SKM-1 treated with dmso at 0.1 percent for 144 hours (cell line): ENCODE measurements at regions not wholly inside any gene's neighbourhood (a gene's known extent, or its start where the extent isn't known, plus 50 kb on each side); places are given as distances from the start of the nearest gene placed in this dataset.
A peak's percentile ranks its signal among the peaks of the same experiment; 100 is the strongest.

Experiments
- DNase-seq: peaks from one replicate; lab custom pipeline; 2025; ENCODE audit not compliant: unreplicated experiment; lab: John Stamatoyannopoulos, UW

DNA sequence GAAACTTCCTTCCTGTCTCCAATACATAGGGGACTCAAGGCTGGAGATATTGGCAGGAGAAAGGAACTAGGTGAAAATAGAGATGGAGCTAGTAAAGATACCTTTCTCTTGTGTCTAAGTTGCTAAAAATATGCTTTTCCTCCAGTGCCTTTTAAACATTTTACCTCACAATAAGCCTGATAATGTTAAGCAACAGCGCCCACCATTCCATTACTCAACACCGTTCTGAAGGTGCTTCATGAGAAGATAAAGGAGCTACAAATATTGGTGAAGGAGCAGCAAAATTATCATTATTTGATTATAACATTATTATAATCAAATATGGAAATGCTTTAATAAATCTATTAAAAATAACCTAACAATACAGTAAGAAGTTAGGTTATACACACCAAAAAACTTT lies 83.6 kb upstream of the BARX2 start:
- DNase-seq = no peak

DNA sequence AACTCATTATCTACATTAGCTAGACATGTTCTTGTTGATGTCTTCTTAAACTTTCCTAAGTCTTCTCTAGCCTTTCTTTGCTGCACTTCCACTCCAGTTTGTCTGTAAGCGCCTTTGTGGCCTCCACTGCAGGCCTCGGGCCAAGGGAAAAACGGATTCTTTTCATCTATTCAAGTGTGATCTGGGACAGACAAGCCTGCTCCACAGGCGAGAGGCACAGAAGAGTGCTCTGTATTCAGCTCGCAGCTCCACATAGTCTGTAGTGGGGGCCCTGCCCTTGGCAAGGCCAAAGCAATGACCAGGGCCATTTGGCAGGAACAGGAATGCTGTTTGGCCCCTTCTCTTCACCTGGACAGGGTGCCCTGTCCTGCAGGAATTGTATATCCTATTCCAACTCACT lies 84.1 kb upstream of the BARX2 start:
- no peak for DNase-seq

- DNase-seq = no peak
Observed at GRCh38 chr11:129290966-129291365, 84.7 kb upstream of the BARX2 start.

GRCh38 chr11:129289350-129290040 lies 86.2 kb upstream of the BARX2 start:
- no peak for DNase-seq

GRCh38 chr11:129287920-129288319 lies 87.7 kb upstream of the BARX2 start:
- no peak for DNase-seq

GRCh38 chr11:129286813-129287212 lies 88.8 kb upstream of the BARX2 start:
- DNase-seq = no peak

- no peak for DNase-seq
Observed at GRCh38 chr11:129285402-129285786, 90.3 kb upstream of the BARX2 start.

DNA sequence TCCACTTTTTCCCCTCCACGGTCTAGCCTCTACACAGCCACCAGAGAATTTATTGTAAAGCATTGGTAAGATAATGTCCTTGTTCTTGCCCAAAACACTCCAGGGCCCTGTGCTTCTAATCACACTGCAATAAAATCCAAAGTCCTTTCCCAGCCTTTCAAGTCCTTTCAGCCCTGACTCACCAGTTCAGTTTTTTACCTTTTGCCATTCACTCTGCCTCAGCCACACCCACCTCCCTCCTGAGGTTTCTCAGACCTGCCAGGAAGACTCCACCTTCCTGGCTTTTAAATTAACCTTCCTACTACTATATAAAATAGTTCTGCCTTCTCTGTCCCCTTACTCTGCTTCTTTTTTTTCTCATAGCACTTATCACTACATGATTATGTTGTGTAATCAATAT lies 91.0 kb upstream of the ARHGAP32 start:
- DNase-seq = no peak

DNA sequence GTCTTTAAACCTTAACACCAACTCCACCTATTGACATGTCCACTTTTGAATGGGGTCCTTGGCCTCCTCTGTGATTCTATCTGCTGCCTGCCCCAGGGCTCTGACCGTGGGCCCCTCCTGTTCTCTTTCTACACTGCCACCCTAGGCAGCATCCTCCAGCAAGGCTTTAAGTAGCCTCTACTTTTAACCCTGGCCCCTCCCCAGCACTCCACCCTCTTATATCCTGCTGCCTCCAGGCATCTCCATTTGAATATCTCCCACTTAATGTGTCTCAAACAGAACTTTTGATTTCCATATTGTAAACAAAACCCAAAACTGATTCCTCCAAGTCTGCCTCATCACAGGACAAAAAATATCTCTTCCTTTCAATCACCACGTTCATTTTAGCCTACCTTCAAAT lies 90.5 kb upstream of the ARHGAP32 start:
- DNase-seq = no peak

- DNase-seq = no peak
Observed at GRCh38 chr11:129281471-129282415, 89.6 kb upstream of the ARHGAP32 start.

DNA sequence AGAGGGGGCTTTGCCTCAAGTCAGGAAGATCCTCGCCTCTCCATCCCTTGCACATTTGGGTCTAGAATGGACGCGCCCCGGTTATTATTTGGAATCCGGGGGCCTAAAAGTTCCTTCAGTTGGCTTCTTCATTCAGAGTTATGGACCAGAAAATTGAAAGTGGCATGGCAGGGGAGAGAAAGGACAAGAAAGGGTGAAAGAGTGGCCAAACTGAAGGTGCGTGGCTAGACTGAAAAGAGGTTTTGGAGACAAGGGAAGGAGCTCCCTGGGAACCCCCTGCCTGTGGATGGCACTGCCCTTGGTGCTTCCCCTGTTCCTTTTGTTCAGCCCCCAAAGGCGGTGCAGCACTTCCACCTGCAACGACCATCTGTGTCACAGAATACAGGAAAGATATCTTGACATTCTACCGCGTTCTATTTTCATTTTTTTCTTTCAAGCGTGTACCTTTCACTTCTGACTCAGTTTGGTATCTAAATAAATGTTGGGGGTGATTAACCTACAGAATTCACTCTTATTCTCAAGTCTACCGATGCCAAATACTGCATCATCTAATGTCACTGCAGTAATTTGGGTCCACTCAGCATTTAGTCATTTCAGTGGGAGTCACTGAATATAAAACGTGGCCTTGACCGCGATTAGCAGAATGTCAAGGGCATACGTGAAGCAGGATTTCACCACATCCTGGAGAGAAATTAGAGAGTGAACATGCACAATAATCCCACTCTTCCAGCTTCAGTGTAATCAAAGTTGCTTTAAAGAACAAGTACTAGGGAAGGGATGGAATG lies 88.1 kb upstream of the ARHGAP32 start:
- no peak for DNase-seq

GRCh38 chr11:129279326-129280026 lies 87.4 kb upstream of the ARHGAP32 start:
- peak; percentile 83 for DNase-seq

DNA sequence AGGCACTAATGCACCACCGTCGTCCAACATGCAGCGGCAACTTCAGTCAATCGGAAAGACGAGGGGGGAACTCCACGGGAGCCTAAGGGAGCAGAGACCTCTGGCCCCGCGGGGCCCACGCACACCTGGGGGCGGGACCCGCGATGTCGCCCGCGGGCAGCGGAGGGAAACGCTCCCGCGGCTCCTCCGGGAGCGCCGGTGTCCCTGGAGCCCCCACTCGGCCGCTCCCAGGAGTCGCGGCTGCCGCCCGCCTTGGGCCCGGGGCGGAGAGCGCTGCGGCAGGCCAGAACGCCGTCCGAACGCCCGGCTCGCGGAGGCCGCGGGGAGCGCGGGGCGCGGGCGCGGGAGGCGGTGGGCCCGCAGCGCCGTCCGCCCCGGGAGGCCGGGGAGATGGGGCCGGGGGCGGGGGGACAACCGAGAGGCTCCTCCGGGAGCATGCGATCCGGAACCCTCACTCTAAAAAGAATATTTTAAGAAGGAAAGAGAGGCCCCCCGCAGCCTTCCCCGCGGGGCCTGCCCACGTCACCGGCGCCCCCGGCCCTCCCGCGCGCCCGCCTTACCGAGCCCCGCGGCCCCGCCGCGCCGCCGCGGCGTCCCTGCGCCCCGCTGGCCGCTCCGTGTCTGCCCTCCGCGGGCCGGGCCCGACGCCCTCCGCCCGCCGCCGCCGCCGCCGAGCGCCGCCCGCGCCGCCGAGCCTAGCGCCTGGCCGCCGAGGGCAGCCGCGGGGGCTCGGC lies 86.6 kb upstream of the ARHGAP32 start:
- no peak for DNase-seq

GRCh38 chr11:129277198-129277843 lies 85.2 kb upstream of the ARHGAP32 start:
- DNase-seq = no peak

DNA sequence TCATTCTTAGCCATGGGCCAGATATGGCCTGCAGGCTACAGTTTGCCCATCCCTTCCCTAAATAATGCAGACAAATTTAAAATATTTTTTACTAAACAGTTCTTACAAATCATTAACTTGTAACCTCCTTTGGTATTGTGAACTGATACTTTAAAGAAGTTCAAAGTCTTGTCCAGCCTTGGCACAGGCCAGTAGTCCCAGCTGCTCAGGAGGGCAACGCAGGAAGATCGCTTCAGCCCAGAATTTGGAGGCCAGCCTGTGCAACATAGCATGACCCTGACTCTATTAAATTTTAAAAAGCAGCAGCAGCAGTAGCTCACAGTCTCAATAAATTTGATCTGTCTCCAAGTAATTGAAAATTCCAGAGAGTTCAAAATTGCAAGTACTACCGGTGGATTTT lies 83.7 kb upstream of the ARHGAP32 start:
- no peak for DNase-seq

GRCh38 chr11:129273944-129274711 lies 82.0 kb upstream of the ARHGAP32 start:
- DNase-seq = no peak

GRCh38 chr11:129273322-129273721 lies 81.2 kb upstream of the ARHGAP32 start:
- no peak for DNase-seq

GRCh38 chr11:129271030-129271429 lies 78.9 kb upstream of the ARHGAP32 start:
- no peak for DNase-seq

DNA sequence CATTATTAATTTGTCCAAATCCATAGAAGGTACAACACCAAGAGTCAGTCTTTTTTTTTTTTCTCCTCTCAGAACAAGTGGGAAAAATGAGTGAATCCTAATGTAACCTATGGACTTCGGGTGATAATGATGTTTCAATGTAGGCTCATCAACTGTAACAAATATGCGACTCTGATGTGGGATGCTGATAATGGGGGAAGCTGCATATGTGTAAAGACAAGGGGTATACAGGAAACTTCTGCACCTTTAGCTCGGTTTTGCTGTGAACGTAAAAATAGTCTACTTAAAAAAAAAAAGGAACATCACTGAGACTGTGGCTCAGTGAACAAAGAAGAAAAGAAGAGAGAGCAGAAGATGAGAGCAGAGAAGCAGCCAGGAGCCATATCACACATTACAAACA lies 78.3 kb upstream of the ARHGAP32 start:
- DNase-seq = no peak
